ENCODE measurements at regions not wholly inside any gene's neighbourhood (a gene's known extent, or its start where the extent isn't known, plus 50 kb on each side); places are given as distances from the start of the nearest gene placed in this dataset.

DNA sequence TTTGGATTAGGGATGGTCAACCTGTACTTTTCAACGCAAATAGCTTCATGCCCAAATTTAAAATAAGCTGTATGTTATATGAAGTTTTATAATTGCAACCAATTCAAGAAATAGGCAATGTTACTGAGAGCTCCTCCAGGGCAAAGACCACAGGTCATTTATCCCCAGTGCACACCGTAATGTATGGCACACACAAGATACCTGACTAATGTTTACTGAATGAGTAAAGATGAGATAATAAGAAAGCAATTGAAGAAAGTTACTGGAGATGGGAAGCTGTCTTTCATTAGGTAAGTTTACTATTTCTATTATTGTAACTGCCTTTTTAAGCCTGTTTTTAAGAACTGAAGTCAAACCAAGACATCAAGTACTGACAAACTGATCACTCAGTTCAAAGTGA, 184.5 kb upstream of the VRK2 start:
- no peak for DNase-seq

- no peak for DNase-seq
These were observed 183.9 kb upstream of the VRK2 start for GRCh38 chr2:57862727-57863126.

DNA sequence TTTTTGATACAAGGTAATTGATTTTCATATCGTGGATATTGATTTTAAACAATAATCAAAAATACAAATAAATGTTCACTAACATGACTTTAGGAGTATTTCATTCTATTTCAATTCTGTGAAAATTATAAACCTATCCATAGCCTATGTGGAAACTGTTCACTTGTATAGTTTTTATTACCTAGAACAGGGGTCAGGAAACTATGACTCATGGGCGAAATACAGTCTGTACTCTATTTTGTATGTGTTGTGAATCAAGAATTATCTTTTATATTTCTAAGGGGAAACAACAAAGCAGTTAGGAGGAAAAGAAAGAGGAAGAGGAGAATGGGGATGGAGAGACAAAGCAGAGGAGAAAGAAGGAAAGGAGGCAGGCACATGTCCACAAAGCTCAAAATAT, 181.7 kb upstream of the VRK2 start:
- no peak for DNase-seq

- no peak for DNase-seq
These were observed 178.9 kb upstream of the VRK2 start for GRCh38 chr2:57867730-57868129.

- DNase-seq, result no peak
These were observed 177.9 kb upstream of the VRK2 start for GRCh38 chr2:57868619-57869139.

- no peak for DNase-seq
These were observed 176.8 kb upstream of the VRK2 start for GRCh38 chr2:57869758-57870344.

GRCh38 chr2:57876313-57876712, 170.3 kb upstream of the VRK2 start:
- DNase-seq, result no peak

- DNase-seq, result no peak
These were observed 168.8 kb upstream of the VRK2 start for GRCh38 chr2:57877811-57878170.

DNA sequence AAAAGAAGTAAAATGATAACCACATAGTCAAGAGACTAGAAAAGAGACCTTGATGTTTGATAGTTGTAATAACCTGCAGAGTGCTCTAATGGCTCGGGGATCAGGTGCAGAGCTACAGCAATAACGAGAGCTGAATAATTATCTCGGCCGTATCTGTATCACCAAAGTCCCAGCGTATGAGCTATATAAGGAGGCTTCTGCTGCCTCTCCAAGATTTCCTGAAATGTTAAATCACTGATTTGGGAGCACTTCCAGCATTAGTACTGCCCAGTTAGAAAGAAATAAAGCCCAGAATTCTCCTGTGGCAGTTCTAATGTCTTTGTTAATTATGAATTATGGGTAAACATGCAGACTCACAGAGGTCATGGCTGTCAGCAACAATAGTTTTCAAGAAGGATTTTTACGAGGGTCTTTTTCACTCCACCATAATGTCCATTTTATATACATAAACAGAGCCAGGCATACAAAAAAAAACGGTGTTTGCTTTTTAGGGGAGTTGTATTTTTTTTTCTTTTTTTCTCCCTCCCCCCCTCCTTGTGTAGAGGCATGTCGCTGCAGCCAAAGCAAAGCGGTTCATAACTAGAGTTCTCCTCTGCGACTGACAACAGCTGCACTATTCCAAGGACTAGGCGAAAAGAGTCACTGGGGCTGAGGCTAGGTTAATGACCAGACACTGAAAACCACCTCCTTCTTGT, 168.3 kb upstream of the VRK2 start:
- DNase-seq, result peak; percentile 79

DNA sequence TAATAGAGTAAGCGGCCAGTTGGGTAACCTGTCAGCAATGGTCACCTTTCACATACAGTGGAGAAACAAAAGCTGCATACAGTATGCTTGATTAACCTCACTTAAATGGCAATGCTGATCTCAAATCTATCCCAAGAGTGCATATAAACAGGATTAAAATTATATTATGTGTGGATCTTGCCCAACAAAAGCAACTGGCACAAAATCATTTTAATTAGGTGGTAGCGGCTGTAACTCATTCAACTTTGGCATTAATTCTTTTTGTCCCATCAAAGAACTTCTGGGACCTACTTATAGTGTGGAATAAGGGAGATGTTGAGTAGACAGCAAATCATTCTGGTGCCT, 167.8 kb upstream of the VRK2 start:
- DNase-seq, result no peak

- no peak for DNase-seq
These were observed 166.2 kb upstream of the VRK2 start for GRCh38 chr2:57880446-57880845.

DNA sequence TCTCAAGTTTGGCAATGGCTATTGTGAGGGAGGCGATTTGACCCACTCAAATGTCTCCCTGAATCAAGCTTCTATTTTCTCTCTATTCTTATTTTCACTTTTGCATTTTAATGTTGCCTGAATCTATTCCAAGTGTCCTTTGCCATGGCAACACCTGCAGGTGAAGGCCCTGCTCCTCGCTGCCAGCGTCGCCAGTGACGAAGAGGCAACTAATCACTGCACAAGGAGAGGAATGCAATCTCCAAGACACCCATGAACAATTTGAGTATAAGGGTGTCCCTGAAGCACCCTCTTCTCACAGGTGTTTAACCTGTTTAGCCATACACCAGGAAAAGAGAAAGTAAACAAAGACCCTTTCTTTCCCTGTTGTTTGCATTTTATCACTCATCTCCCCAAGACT, 165.6 kb upstream of the VRK2 start:
- DNase-seq, result no peak

GRCh38 chr2:57881998-57882888, 164.4 kb upstream of the VRK2 start:
- DNase-seq, result no peak

DNA sequence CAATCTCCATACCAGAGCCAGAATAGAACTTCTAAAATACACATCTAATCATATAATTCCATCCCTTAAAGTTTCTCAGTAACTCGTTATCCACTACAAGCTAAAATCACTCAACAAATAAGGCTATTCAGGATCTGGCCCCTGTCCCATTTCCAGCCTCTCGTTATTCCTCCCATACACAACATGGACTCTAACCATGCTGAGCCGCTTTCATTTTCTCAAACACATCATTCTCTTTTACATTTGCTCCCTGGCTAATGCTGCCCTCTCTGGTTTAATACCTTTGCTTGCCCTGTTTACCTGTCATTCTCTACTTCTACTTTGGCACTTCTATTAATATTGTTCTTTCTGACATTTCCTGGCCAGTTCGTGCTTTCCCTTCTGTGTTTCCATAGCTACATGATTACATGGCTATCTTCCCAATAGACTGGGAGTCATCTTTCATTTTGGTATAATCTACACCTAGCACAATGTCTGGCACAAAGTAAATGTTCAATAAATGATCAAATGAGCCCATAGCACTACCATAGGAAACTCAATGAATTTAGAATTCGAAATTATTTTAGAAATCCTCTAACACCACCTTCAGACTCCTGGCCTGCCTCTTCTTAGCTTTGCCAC, 163.6 kb upstream of the VRK2 start:
- DNase-seq, result no peak

DNA sequence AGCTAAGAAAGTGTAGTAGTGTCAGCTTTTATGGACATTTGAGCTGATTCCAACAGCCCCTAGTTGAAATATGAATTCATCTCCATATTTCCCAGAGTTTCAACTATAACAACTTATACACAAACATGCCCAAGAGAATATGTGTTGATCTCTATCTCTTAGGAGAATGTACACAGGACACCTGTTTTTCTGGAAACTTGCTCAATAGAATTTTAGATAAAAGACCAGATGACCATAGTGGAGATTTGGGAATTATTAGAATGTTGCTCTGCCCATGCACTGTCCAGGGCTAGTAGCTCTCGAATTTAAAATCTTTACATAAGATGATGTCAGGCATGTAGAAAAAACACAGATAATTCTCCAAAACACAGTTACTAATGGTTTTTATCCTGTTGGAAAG, 162.3 kb upstream of the VRK2 start:
- no peak for DNase-seq

GRCh38 chr2:57885742-57886141, 160.9 kb upstream of the VRK2 start:
- DNase-seq, result no peak

- no peak for DNase-seq
These were observed 160.3 kb upstream of the VRK2 start for GRCh38 chr2:57886161-57886786.

GRCh38 chr2:57888463-57888862, 158.1 kb upstream of the VRK2 start:
- no peak for DNase-seq

DNA sequence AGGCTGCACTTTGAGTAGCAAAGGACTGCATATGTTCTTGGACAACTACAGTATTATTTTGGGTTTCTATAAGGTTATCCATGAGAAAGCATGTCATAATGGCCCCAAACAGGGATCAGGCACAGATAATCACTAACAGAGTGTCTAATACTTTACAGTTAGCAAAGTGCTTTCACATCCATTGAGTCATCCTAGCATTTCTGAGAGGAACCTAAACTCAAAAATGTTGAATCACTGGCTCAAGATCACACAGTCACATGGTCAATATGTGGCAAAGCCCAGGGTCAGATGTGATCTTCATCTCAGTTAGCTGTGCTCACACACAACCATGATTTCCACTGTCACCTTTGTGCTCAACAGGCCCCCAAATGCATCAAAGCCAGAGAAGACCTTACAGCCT, 156.1 kb upstream of the VRK2 start:
- no peak for DNase-seq

- DNase-seq, result no peak
These were observed 155.4 kb upstream of the VRK2 start for GRCh38 chr2:57891086-57891712.

DNA sequence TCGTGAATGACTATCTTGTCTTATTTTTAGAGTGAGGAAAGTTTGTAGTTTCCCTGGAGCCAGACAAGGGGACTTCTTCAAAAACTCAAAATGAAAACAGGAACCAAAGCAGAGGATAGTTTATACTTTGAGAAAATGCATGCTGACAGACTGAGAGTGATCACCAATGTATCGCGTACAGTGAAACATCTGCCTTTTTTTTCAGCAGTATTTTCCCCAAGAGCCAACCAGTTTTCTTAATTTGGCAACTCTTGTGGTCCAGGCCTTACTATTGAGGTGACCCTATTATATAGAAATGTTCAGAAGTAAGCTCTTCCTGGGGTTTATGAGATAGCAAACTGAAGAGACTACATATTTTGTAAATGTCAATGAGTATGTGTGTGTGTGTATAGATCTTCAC, 153.7 kb upstream of the VRK2 start:
- no peak for DNase-seq

DNA sequence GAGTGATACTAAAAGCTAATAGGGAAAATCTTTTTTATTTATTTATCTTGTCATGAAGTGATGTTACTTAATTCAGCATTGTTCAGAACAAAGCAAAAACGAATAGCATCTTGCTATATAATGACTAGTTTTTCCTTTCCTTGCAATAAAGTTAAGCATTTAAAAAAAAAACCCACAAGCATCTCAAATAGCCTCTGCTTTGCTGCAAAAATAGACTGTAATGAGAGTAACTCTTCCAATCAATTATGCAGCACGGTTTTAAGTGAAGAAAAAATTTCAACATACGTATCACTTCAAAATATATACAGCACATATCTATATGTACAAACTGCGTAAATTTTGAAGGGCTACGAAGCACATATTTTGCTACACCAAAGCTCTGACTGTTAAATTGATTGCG, 153.3 kb upstream of the VRK2 start:
- DNase-seq, result no peak

DNA sequence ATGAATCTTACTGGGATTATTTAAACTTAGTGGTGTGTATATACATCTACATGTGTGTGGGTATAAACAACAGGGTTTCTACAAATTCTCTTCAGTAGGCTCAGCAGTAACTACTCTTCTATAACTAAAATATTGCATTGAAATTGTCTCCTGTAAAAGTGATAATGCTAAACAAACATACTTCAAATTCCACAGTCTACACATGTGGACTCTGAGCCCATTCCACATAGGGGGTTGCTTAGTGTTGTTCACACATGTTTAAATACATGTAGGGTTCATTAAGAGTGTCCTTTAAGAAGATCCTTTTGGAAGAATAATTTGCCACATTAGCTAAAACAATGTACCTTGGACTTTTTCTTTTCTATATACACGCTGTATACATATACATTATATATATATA, 152.8 kb upstream of the VRK2 start:
- no peak for DNase-seq
